H7 (cell line): ENCODE measurements at regions not wholly inside any gene's neighbourhood (a gene's known extent, or its start where the extent isn't known, plus 50 kb on each side); places are given as distances from the start of the nearest gene placed in this dataset.

ENCODE experiments used
- DNase-seq: peaks from one replicate; pipeline ENCODE4 v3.0.0; 2012
- H3K27me3 ChIP-seq: 2 replicates; pipeline ENCODE4 v1.6.0; 2011; ENCODE audit warnings: mild to moderate bottlenecking, low read length; ENCODE audit not compliant: control insufficient read depth, insufficient read depth
- H3K36me3 ChIP-seq: replicated peaks from 2 replicates; pipeline ENCODE4 v1.5.1; 2011; ENCODE audit warnings: low read length; ENCODE audit not compliant: control insufficient read depth, insufficient read depth
- H3K4me3 ChIP-seq: 2 replicates; pipeline ENCODE4 v1.5.1; 2011; ENCODE audit warnings: low read depth, mild to moderate bottlenecking, control low read depth, low read length, moderate library complexity; ENCODE audit not compliant: insufficient read depth

- H3K4me3 ChIP-seq: no peak overlapping the region
- H3K27me3 ChIP-seq: no peaks in the 10 kb centered on the region
- no peak for DNase-seq
- H3K36me3 ChIP-seq: no peaks in the 10 kb centered on the region
Observed at GRCh38 chr6:138550346-138550767, 51.1 kb upstream of the NHSL1 start.

GRCh38 chr6:138554146-138554545 is 54.9 kb upstream of the NHSL1 start:
- Histone ChIP-seq H3K36me3 (no peaks in the 10 kb centered on the region), H3K4me3 (no peak overlapping the region), H3K27me3 (no peaks in the 10 kb centered on the region)
- DNase-seq: no peak

GRCh38 chr6:138555421-138555988 is 56.2 kb upstream of the NHSL1 start:
- no peak for DNase-seq
- no peak overlapping the region for H3K4me3 ChIP-seq

GRCh38 chr6:138557147-138557546 is 57.9 kb upstream of the NHSL1 start:
- Histone ChIP-seq H3K36me3 (no peaks in the 10 kb centered on the region), H3K27me3 (no peaks in the 10 kb centered on the region), H3K4me3 (no peak overlapping the region)
- DNase-seq: no peak

More at GRCh38 chr6:138555421-138555988, 56.2 kb upstream of the NHSL1 start:
- H3K36me3 ChIP-seq: no peaks in the 10 kb centered on the region
- H3K27me3 ChIP-seq: no peaks in the 10 kb centered on the region

GRCh38 chr6:138559143-138559542 is 59.8 kb upstream of the NHSL1 start:
- Histone ChIP-seq H3K36me3 (no peaks in the 10 kb centered on the region), H3K4me3 (no peak overlapping the region), H3K27me3 (no peaks in the 10 kb centered on the region)
- DNase-seq: no peak

- no peaks in the 10 kb centered on the region for H3K27me3 ChIP-seq
- H3K36me3 ChIP-seq: no peaks in the 10 kb centered on the region
- DNase-seq: no peak
- no peak overlapping the region for H3K4me3 ChIP-seq
Observed at GRCh38 chr6:138560130-138560860, 61.0 kb upstream of the NHSL1 start.

GRCh38 chr6:138562691-138563090 is 63.4 kb upstream of the NHSL1 start:
- no peak for DNase-seq
- Histone ChIP-seq H3K27me3 (no peaks in the 10 kb centered on the region), H3K36me3 (no peaks in the 10 kb centered on the region), H3K4me3 (no peak overlapping the region)

- no peaks in the 10 kb centered on the region for H3K36me3 ChIP-seq
- no peak overlapping the region for H3K4me3 ChIP-seq
- no peaks in the 10 kb centered on the region for H3K27me3 ChIP-seq
- DNase-seq: no peak
Observed at GRCh38 chr6:138563231-138563630, 63.9 kb upstream of the NHSL1 start.

GRCh38 chr6:138563650-138564049 is 64.4 kb upstream of the NHSL1 start:
- no peaks in the 10 kb centered on the region for H3K27me3 ChIP-seq
- no peaks in the 10 kb centered on the region for H3K36me3 ChIP-seq
- H3K4me3 ChIP-seq: no peak overlapping the region
- DNase-seq: peak; percentile 44

- H3K4me3 ChIP-seq: no peak overlapping the region
- no peaks in the 10 kb centered on the region for H3K27me3 ChIP-seq
- no peaks in the 10 kb centered on the region for H3K36me3 ChIP-seq
- no peak for DNase-seq
Observed at GRCh38 chr6:138564170-138564721, 65.0 kb upstream of the NHSL1 start.

- H3K36me3 ChIP-seq: no peaks in the 10 kb centered on the region
- no peaks in the 10 kb centered on the region for H3K27me3 ChIP-seq
- DNase-seq: no peak
- H3K4me3 ChIP-seq: no peak overlapping the region
Observed at GRCh38 chr6:138567052-138567451, 67.8 kb upstream of the NHSL1 start.

GRCh38 chr6:138568997-138569396 is 69.7 kb upstream of the NHSL1 start:
- Histone ChIP-seq H3K4me3 (no peak overlapping the region), H3K27me3 (no peaks in the 10 kb centered on the region), H3K36me3 (no peaks in the 10 kb centered on the region)
- no peak for DNase-seq

GRCh38 chr6:138569554-138569953 is 70.3 kb upstream of the NHSL1 start:
- Histone ChIP-seq H3K36me3 (no peaks in the 10 kb centered on the region), H3K27me3 (no peaks in the 10 kb centered on the region), H3K4me3 (no peak overlapping the region)
- DNase-seq: no peak

- no peaks in the 10 kb centered on the region for H3K36me3 ChIP-seq
- no peak for DNase-seq
- H3K4me3 ChIP-seq: no peak overlapping the region; the same call in 1 of the 2 replicates
- no peaks in the 10 kb centered on the region for H3K27me3 ChIP-seq
Observed at GRCh38 chr6:138569970-138570724, 70.9 kb upstream of the NHSL1 start.

GRCh38 chr6:138570725-138571029 is 71.4 kb upstream of the NHSL1 start:
- no peak for DNase-seq
- Histone ChIP-seq H3K27me3 (no peaks in the 10 kb centered on the region), H3K36me3 (no peaks in the 10 kb centered on the region), H3K4me3 (no peak overlapping the region; the same call in 1 of the 2 replicates)
